ENCODE measurements at regions not wholly inside any gene's neighbourhood (a gene's known extent, or its start where the extent isn't known, plus 50 kb on each side); places are given as distances from the start of the nearest gene placed in this dataset.
"Not testable (repeated sequence)": the region's sequence is repeated elsewhere in the genome, so short reads cannot be mapped to it uniquely, and the experiment has no call there.

- POLR2A ChIA-PET (ENCODE audit: low non-redundant PET) = no interaction called here
- no peak for DNase-seq (ENCODE audit: low spot score)
- CTCF ChIA-PET = no interaction called here
- H3K27ac ChIP-seq = no peak overlapping the region
- no peak for TF ChIP-seq CTCF (conservative IDR thresholded peaks at IDR 0.05; ENCODE audit: low read depth)
Observed at GRCh38 chr2:122805346-122805745, 1049.9 kb downstream of the TSN start.

- no peak for DNase-seq (ENCODE audit: low spot score)
- ChIA-PET POLR2A (ENCODE audit: low non-redundant PET) (no interaction called here), CTCF (no interaction called here)
- TF ChIP-seq CTCF (conservative IDR thresholded peaks at IDR 0.05; ENCODE audit: low read depth) = no peak
- no peak overlapping the region for H3K27ac ChIP-seq
Observed at GRCh38 chr2:122808286-122808969, 1053.0 kb downstream of the TSN start.

GRCh38 chr2:122812214-122812613 lies 1056.8 kb downstream of the TSN start:
- CTCF ChIA-PET = interaction anchor here (0.6 kb wide), 1 partner anchor 657 kb away, joined by 5 read pairs; no protein-coding TSS in a partner anchor
- DNase-seq (ENCODE audit: low spot score); H3K27ac ChIP-seq; POLR2A ChIA-PET (ENCODE audit: low non-redundant PET): not testable (repeated sequence)

GRCh38 chr2:122815120-122815519 lies 1059.7 kb downstream of the TSN start:
- POLR2A ChIA-PET (ENCODE audit: low non-redundant PET) = no interaction called here
- CTCF ChIA-PET = no interaction called here

GRCh38 chr2:122816803-122817202 lies 1061.4 kb downstream of the TSN start:
- no peak overlapping the region for H3K27ac ChIP-seq
- CTCF ChIA-PET = interaction anchor here (0.5 kb wide), 1 partner anchor 11 kb away, joined by 3 read pairs; no protein-coding TSS in a partner anchor
- no peak for TF ChIP-seq CTCF (conservative IDR thresholded peaks at IDR 0.05; ENCODE audit: low read depth)
- DNase-seq (ENCODE audit: low spot score) = no peak
- POLR2A ChIA-PET (ENCODE audit: low non-redundant PET) = no interaction called here

More at GRCh38 chr2:122815120-122815519, 1059.7 kb downstream of the TSN start:
- TF ChIP-seq CTCF (conservative IDR thresholded peaks at IDR 0.05; ENCODE audit: low read depth) = no peak
- DNase-seq (ENCODE audit: low spot score) = no peak
- H3K27ac ChIP-seq = no peak overlapping the region

- no peak overlapping the region for H3K27ac ChIP-seq
- DNase-seq (ENCODE audit: low spot score) = no peak
- TF ChIP-seq CTCF (conservative IDR thresholded peaks at IDR 0.05; ENCODE audit: low read depth) = no peak
- CTCF ChIA-PET = no interaction called here
- POLR2A ChIA-PET (ENCODE audit: low non-redundant PET) = no interaction called here
Observed at GRCh38 chr2:122822319-122822718, 1066.9 kb downstream of the TSN start.

- no peak for DNase-seq (ENCODE audit: low spot score)
- no peak for TF ChIP-seq CTCF (conservative IDR thresholded peaks at IDR 0.05; ENCODE audit: low read depth)
- CTCF ChIA-PET = no interaction called here
- no peak overlapping the region for H3K27ac ChIP-seq
- POLR2A ChIA-PET (ENCODE audit: low non-redundant PET) = no interaction called here
Observed at GRCh38 chr2:122830157-122830556, 1074.7 kb downstream of the TSN start.
